ENCODE measurements at regions not wholly inside any gene's neighbourhood (a gene's known extent, or its start where the extent isn't known, plus 50 kb on each side); places are given as distances from the start of the nearest gene placed in this dataset.
"Not testable (repeated sequence)": the region's sequence is repeated elsewhere in the genome, so short reads cannot be mapped to it uniquely, and the experiment has no call there.

GRCh38 chr4:111960241-111960667, 185.0 kb upstream of the FAM241A start:
- no peaks in the 10 kb centered on the region for H3K27me3 Mint-ChIP-seq (ENCODE audit: low read depth)
- no peak overlapping the region for H3K4me3 Mint-ChIP-seq (ENCODE audit: unreplicated experiment)
- no peak for DNase-seq (ENCODE audit: low spot score)
- no peak overlapping the region for H3K27ac Mint-ChIP-seq (ENCODE audit: unreplicated experiment)
- no peaks in the 10 kb centered on the region for H3K36me3 Mint-ChIP-seq (ENCODE audit: low read depth)
- TF ChIP-seq, protein P1, sequence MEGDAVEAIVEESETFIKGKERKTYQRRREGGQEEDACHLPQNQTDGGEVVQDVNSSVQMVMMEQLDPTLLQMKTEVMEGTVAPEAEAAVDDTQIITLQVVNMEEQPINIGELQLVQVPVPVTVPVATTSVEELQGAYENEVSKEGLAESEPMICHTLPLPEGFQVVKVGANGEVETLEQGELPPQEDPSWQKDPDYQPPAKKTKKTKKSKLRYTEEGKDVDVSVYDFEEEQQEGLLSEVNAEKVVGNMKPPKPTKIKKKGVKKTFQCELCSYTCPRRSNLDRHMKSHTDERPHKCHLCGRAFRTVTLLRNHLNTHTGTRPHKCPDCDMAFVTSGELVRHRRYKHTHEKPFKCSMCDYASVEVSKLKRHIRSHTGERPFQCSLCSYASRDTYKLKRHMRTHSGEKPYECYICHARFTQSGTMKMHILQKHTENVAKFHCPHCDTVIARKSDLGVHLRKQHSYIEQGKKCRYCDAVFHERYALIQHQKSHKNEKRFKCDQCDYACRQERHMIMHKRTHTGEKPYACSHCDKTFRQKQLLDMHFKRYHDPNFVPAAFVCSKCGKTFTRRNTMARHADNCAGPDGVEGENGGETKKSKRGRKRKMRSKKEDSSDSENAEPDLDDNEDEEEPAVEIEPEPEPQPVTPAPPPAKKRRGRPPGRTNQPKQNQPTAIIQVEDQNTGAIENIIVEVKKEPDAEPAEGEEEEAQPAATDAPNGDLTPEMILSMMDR (IDR thresholded peaks at IDR 0.05), result no peak
- no peaks in the 10 kb centered on the region for H3K4me1 Mint-ChIP-seq (ENCODE audit: low read depth)
- no peaks in the 10 kb centered on the region for H3K9me3 Mint-ChIP-seq (ENCODE audit: low read depth)

- not testable (repeated sequence) for H3K27me3 Mint-ChIP-seq (ENCODE audit: low read depth); H3K4me3 Mint-ChIP-seq (ENCODE audit: unreplicated experiment); DNase-seq (ENCODE audit: low spot score); H3K36me3 Mint-ChIP-seq (ENCODE audit: low read depth); H3K4me1 Mint-ChIP-seq (ENCODE audit: low read depth); H3K9me3 Mint-ChIP-seq (ENCODE audit: low read depth); H3K27ac Mint-ChIP-seq (ENCODE audit: unreplicated experiment)
Observed at GRCh38 chr4:111961026-111961425, 184.2 kb upstream of the FAM241A start.

- H3K27ac Mint-ChIP-seq (ENCODE audit: unreplicated experiment), result no peak overlapping the region
- no peak for DNase-seq (ENCODE audit: low spot score)
- TF ChIP-seq, protein P1 (IDR thresholded peaks at IDR 0.05), result no peak
- H3K9me3 Mint-ChIP-seq (ENCODE audit: low read depth), result no peaks in the 10 kb centered on the region
- H3K4me3 Mint-ChIP-seq (ENCODE audit: unreplicated experiment), result no peak overlapping the region
- H3K4me1 Mint-ChIP-seq (ENCODE audit: low read depth), result no peaks in the 10 kb centered on the region
- no peaks in the 10 kb centered on the region for H3K36me3 Mint-ChIP-seq (ENCODE audit: low read depth)
- H3K27me3 Mint-ChIP-seq (ENCODE audit: low read depth), result no peaks in the 10 kb centered on the region
Observed at GRCh38 chr4:111961809-111962208, 183.4 kb upstream of the FAM241A start.

DNA sequence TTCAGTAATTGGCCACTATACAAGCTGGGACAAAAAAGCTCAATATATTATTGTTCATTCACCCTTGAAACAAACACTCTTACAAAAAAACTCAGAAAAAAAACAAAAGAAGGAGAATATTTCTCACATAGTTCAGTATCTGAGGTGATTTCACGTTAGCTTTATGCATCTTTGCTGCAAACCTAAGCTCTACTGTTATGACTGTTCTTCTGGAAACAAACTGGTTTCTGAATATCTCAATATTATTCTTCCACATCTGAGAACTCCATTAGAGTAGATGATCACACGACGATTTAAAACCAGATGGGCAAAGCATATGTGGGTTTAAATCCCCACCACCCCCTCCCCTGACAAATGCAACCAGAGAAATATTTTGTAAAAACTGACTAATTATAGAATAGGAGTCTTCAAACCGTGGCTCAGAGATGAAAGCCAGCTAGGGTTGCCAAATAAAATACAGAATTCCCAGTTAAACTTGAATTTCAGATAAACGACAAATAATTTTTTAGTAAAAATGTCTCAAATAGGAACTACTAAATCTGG, 182.0 kb upstream of the FAM241A start:
- H3K4me3 Mint-ChIP-seq (ENCODE audit: unreplicated experiment), result no peak overlapping the region
- H3K9me3 Mint-ChIP-seq (ENCODE audit: low read depth), result no peaks in the 10 kb centered on the region
- H3K4me1 Mint-ChIP-seq (ENCODE audit: low read depth), result no peaks in the 10 kb centered on the region
- H3K27me3 Mint-ChIP-seq (ENCODE audit: low read depth), result no peaks in the 10 kb centered on the region
- no peak overlapping the region for H3K27ac Mint-ChIP-seq (ENCODE audit: unreplicated experiment)
- H3K36me3 Mint-ChIP-seq (ENCODE audit: low read depth), result no peaks in the 10 kb centered on the region
- TF ChIP-seq, protein P1 (IDR thresholded peaks at IDR 0.05), result no peak
- DNase-seq (ENCODE audit: low spot score), result no peak

GRCh38 chr4:111977419-111977965, 167.8 kb upstream of the FAM241A start:
- peaks cover 19% of the 10 kb centered on the region for H3K27me3 Mint-ChIP-seq (ENCODE audit: low read depth)

More at GRCh38 chr4:111977419-111977965, 167.8 kb upstream of the FAM241A start:
- Mint-ChIP-seq H3K4me3 (ENCODE audit: unreplicated experiment) (no peak overlapping the region), H3K27ac (ENCODE audit: unreplicated experiment) (no peak overlapping the region), H3K4me1 (ENCODE audit: low read depth) (no peaks in the 10 kb centered on the region), H3K36me3 (ENCODE audit: low read depth) (no peaks in the 10 kb centered on the region), H3K9me3 (ENCODE audit: low read depth) (peaks cover 17% of the 10 kb centered on the region)
- TF ChIP-seq, protein P1 (IDR thresholded peaks at IDR 0.05), result no peak
- DNase-seq (ENCODE audit: low spot score), result no peak
